HCT116 (cell line): ENCODE measurements at regions not wholly inside any gene's neighbourhood (a gene's known extent, or its start where the extent isn't known, plus 50 kb on each side); places are given as distances from the start of the nearest gene placed in this dataset.
"Not testable (repeated sequence)": the region's sequence is repeated elsewhere in the genome, so short reads cannot be mapped to it uniquely, and the experiment has no call there.

Experiments
- CEBPB ChIP-seq: IDR thresholded peaks from 2 replicates; pipeline ENCODE4 v1.6.1; 2012; ENCODE audit warnings: low read depth
- CTCF ChIP-seq, 3 experiments: fragments of 200-600 bp in 1 of 3; sonication (generic) in 1 of 3; IDR thresholded peaks in 2 of 3; conservative IDR thresholded peaks in 1 of 3; 2 replicates each; pipeline ENCODE4 v1.5.1; 2012 to 2017; ENCODE audit warnings: low read depth in 2 of 3, low read length in 2 of 3, antibody characterized with exemption in 1 of 3, borderline replicate concordance in 1 of 3, control low read depth in 1 of 3, mild to moderate bottlenecking in 1 of 3, mixed read lengths in 1 of 3, mixed run types in 1 of 3, moderate library complexity in 1 of 3; ENCODE audit not compliant: insufficient read depth in 1 of 3
- EZH2 ChIP-seq: fragments of 200-600 bp; sonication (generic); IDR thresholded peaks from 2 replicates; pipeline ENCODE4 v1.6.1; 2017; ENCODE audit warnings: antibody characterized with exemption, mixed run types
- EZH2phosphoT487 ChIP-seq: fragments of 200-600 bp; IDR thresholded peaks from 2 replicates; pipeline ENCODE4 v1.6.1; 2018; ENCODE audit warnings: antibody characterized with exemption, borderline replicate concordance
- MAX ChIP-seq: IDR thresholded peaks from 2 replicates; pipeline ENCODE4 v1.6.1; 2012
- POLR2A ChIP-seq: IDR thresholded peaks from 2 replicates; pipeline ENCODE4 v1.7.0; 2011; ENCODE audit warnings: borderline replicate concordance; ENCODE audit not compliant: insufficient read depth, insufficient read length; ENCODE audit errors: extremely low read depth
- POLR2AphosphoS5 ChIP-seq: IDR thresholded peaks from 2 replicates; pipeline ENCODE4 v1.6.1; 2011; ENCODE audit warnings: mild to moderate bottlenecking, low read depth, low read length, moderate library complexity
- REST ChIP-seq: IDR thresholded peaks from 2 replicates; pipeline ENCODE4 v1.6.1; 2012; ENCODE audit warnings: low read depth
- YY1 ChIP-seq: IDR thresholded peaks from 2 replicates; pipeline ENCODE4 v1.6.1; 2011; ENCODE audit warnings: low read length, low read depth, moderate library complexity, mild to moderate bottlenecking; ENCODE audit not compliant: insufficient replicate concordance; ENCODE audit errors: extremely low read depth
- ZFX ChIP-seq: fragments of 450-650 bp; IDR thresholded peaks from 2 replicates; pipeline ENCODE4 v1.6.1; 2017

GRCh38 chr5:124966741-124967140 lies 220.3 kb upstream of the ZNF608 start:
- TF ChIP-seq CTCF (IDR thresholded peaks at IDR 0.05 in 2 of 3, conservative IDR thresholded peaks at IDR 0.05 in 1 of 3; ENCODE audit: borderline replicate concordance in 1 of 3, insufficient read depth in 1 of 3, low read depth in 2 of 3, low read length in 2 of 3); POLR2A; EZH2; MAX; YY1; REST; EZH2phosphoT487; POLR2AphosphoS5; CEBPB; ZFX: not testable (repeated sequence)
